HepG2 (cell line): ENCODE measurements at regions not wholly inside any gene's neighbourhood (a gene's known extent, or its start where the extent isn't known, plus 50 kb on each side); places are given as distances from the start of the nearest gene placed in this dataset.

ENCODE experiments used
- ATAC-seq: fragments of 200-7000 bp; cut with Tn5 transposase; 3 replicates; pipeline ENCODE4 v1.9.1; 2020; ENCODE audit warnings: mild to moderate bottlenecking, moderate library complexity
- BruUV-seq: library from RNA; stranded (reverse); fragments of 400-500 nt; replicated peaks from 2 replicates; lab custom pipeline; 2021; lab: Mats Ljungman, UMichigan
- CTCF ChIA-PET: fragments of 300-600 bp; formaldehyde crosslinking; extraction: SDS; loops from one replicate; lab custom pipeline; 2021; ENCODE audit warnings: low total read pairs, inconsistent platforms, low intra/inter-chr PET ratio; lab: Yijun Ruan, JAX
- POLR2A ChIA-PET: fragments of 350-600 bp; sonication (Branson Sonifier 250); formaldehyde crosslinking; loops from one replicate; lab custom pipeline; 2020; ENCODE audit warnings: antibody characterized with exemption, inconsistent platforms; lab: Yijun Ruan, JAX
- DNase-seq: peaks from one replicate; pipeline ENCODE4 v3.0.0-alpha.2; 2015; ENCODE audit warnings: low spot score
- FAIRE-seq: peaks from 3 replicates; lab custom pipeline; 2011; peaks lifted over from hg19 to GRCh38; lab: Jason Lieb, UNC
- H2AFZ ChIP-seq: one replicate; pipeline ENCODE4 v1.6.1; 2011; ENCODE audit warnings: low read length, inconsistent platforms
- H3K27ac ChIP-seq: fragments of 300-600 bp; 3 replicates; pipeline ENCODE4 v1.8.0; 2011; ENCODE audit warnings: mixed run types, mild to moderate bottlenecking, mixed read lengths, low read length, inconsistent platforms; ENCODE audit not compliant: insufficient read depth; ENCODE audit errors: extremely low read length
- H3K27me3 ChIP-seq, 2 experiments: fragments of 200-600 bp in 1 of 2; 2 replicates in 1 of 2; 3 replicates in 1 of 2; pipeline versions ENCODE4 v1.6.0 to v1.8.0; 2011; ENCODE audit warnings: low read length in 2 of 2, mild to moderate bottlenecking in 2 of 2, moderate library complexity in 2 of 2, inconsistent platforms in 1 of 2; ENCODE audit not compliant: insufficient read depth in 2 of 2, control insufficient read depth in 1 of 2
- H3K36me3 ChIP-seq, 2 experiments: fragments of 200-600 bp in 1 of 2; replicated peaks in 1 of 2; 2 replicates in 1 of 2; 3 replicates in 1 of 2; pipeline versions ENCODE4 v1.5.1 to v1.8.0; 2011; ENCODE audit warnings: low read length in 2 of 2, inconsistent platforms in 1 of 2; ENCODE audit not compliant: insufficient read depth in 2 of 2, control insufficient read depth in 1 of 2
- H3K4me1 ChIP-seq: 2 replicates; pipeline ENCODE4 v1.5.1; 2012; ENCODE audit warnings: low read length, inconsistent platforms; ENCODE audit not compliant: insufficient read depth
- H3K4me2 ChIP-seq: 2 replicates; pipeline ENCODE4 v1.6.0; 2011; ENCODE audit warnings: low read depth, low read length, inconsistent platforms
- H3K4me3 ChIP-seq, 3 experiments: fragments of 200-600 bp in 1 of 3; sonication (generic), shearing (Covaris generic) in 1 of 3; replicated peaks in 1 of 3; 2 replicates each; pipeline ENCODE4 v1.5.1; 2011 to 2016; ENCODE audit warnings: low read length in 3 of 3, inconsistent platforms in 2 of 3, low read depth in 2 of 3, mild to moderate bottlenecking in 2 of 3, control low read depth in 1 of 3, mixed read lengths in 1 of 3; ENCODE audit not compliant: insufficient read depth in 1 of 3
- H3K79me2 ChIP-seq: one replicate; pipeline ENCODE4 v1.6.1; 2011; ENCODE audit warnings: low read length, inconsistent platforms; ENCODE audit not compliant: insufficient read depth
- H3K9ac ChIP-seq: 2 replicates; pipeline ENCODE4 v1.6.0; 2011; ENCODE audit warnings: mild to moderate bottlenecking, low read depth, low read length, inconsistent platforms; ENCODE audit not compliant: insufficient read depth
- H3K9me3 ChIP-seq: 2 replicates; pipeline ENCODE4 v1.5.1; 2012; ENCODE audit warnings: mild to moderate bottlenecking, low read length
- H4K20me1 ChIP-seq: 2 replicates; pipeline ENCODE4 v1.6.0; 2011; ENCODE audit warnings: inconsistent platforms, mild to moderate bottlenecking, low read length, moderate library complexity; ENCODE audit not compliant: insufficient read depth
- ATF7 ChIP-seq, 2 experiments: fragments of 450-650 bp in 1 of 2; sonication (generic) in 1 of 2; formaldehyde crosslinking in 1 of 2; IDR thresholded peaks; 2 replicates each; pipeline versions ENCODE4 v1.4.0 to v1.6.1; 2016 to 2020; ENCODE audit warnings: antibody characterized with exemption in 1 of 2, mild to moderate bottlenecking in 1 of 2, missing genetic modification reagents in 1 of 2
- CENPX ChIP-seq: sonication (generic); formaldehyde crosslinking; IDR thresholded peaks from 2 replicates; pipeline ENCODE4 v1.9.0; 2021; ENCODE audit warnings: mild to moderate bottlenecking, missing genetic modification reagents, moderate library complexity
- ELF1 ChIP-seq: sonication (generic); formaldehyde crosslinking; IDR thresholded peaks from 2 replicates; pipeline ENCODE4 v1.4.0; 2020; ENCODE audit warnings: missing genetic modification reagents
- HOXA9 ChIP-seq: sonication (generic); formaldehyde crosslinking; IDR thresholded peaks from 2 replicates; pipeline ENCODE4 v1.8.1; 2022; ENCODE audit warnings: missing genetic modification reagents, mild to moderate bottlenecking, moderate library complexity, borderline replicate concordance
- RBM39 ChIP-seq: fragments of 200-400 bp; formaldehyde crosslinking; IDR thresholded peaks from one replicate; pipeline ENCODE4 v1.6.1; 2018; ENCODE audit warnings: antibody characterized with exemption, mild to moderate bottlenecking, low read depth, low read length; ENCODE audit not compliant: poor library complexity, severe bottlenecking
- RNF219 ChIP-seq: sonication (generic); formaldehyde crosslinking; IDR thresholded peaks from 2 replicates; pipeline ENCODE4 v1.5.0; 2020; ENCODE audit warnings: mild to moderate bottlenecking, missing genetic modification reagents
- ZBTB33 ChIP-seq: sonication (generic); formaldehyde crosslinking; IDR thresholded peaks from 2 replicates; pipeline ENCODE4 v1.4.0; 2020; ENCODE audit warnings: missing genetic modification reagents
- ZNF549 ChIP-seq: sonication (generic); formaldehyde crosslinking; IDR thresholded peaks from 2 replicates; pipeline ENCODE4 v1.5.0; 2020; ENCODE audit warnings: missing genetic modification reagents
- ZNF615 ChIP-seq: sonication (generic); formaldehyde crosslinking; IDR thresholded peaks from 2 replicates; pipeline ENCODE4 v1.5.0; 2020; ENCODE audit warnings: mild to moderate bottlenecking, missing genetic modification reagents, borderline replicate concordance
- WGBS: methylation state at CpG from one replicate; pipeline ENCODE4 v1.1.6; 2017; ENCODE audit warnings: low lambda C conversion rate; 5-methylcytosine and 5-hydroxymethylcytosine counted together
- in situ Hi-C: cut with HindIII; loops from 2 replicates; pipeline ENCODE4 v1.10.0; 2017; ENCODE audit warnings: low pct_unique_long_range_greater_than_20kb; ENCODE audit not compliant: extremely low pct_ligation_motif_present
- intact Hi-C: fragments of 100-400 bp; cut with micrococcal nuclease; formaldehyde crosslinking; loops from one replicate; pipeline ENCODE4 v1.10.0; 2022; ENCODE audit not compliant: unreplicated experiment

GRCh38 chr4:11074581-11075241, 354.0 kb downstream of the HS3ST1 start (continued):
- no peak for TF ChIP-seq HOXA9 (CRISPR knock-in tag)
- no peak for TF ChIP-seq ZNF549 (CRISPR knock-in tag)

GRCh38 chr4:11073621-11074051, 355.1 kb downstream of the HS3ST1 start:
- Histone ChIP-seq H4K20me1 (no peaks in the 10 kb centered on the region), H3K9me3 (no peaks in the 10 kb centered on the region), H3K36me3 (no peaks in the 10 kb centered on the region), H3K4me3 (no peak overlapping the region), H3K27me3 (no peaks in the 10 kb centered on the region), H3K27ac (no peak overlapping the region), H2AFZ (no peak overlapping the region), H3K4me2 (no peak overlapping the region), H3K79me2 (no peaks in the 10 kb centered on the region), H3K9ac (no peak overlapping the region), H3K4me1 (no peaks in the 10 kb centered on the region)
- POLR2A ChIA-PET, result no interaction called here
- BruUV-seq, result no TSS peak
- DNase-seq (no peak), ATAC-seq (no peak), FAIRE-seq (no peak)
- in situ Hi-C loops (no loop called here), intact Hi-C loops (no loop called here)
- CTCF ChIA-PET, result no interaction called here
- TF ChIP-seq ELF1 (CRISPR knock-in tag) (no peak), CENPX (CRISPR knock-in tag) (no peak), ZBTB33 (CRISPR knock-in tag) (no peak), RNF219 (CRISPR knock-in tag) (no peak), RBM39 (no peak), ATF7 (IDR thresholded peaks at IDR 0.05) (peak; percentile 59), ATF7 (CRISPR knock-in tag; IDR thresholded peaks at IDR 0.05) (no peak), ZNF615 (no peak)
- WGBS, result 75% methylated on average over 4 of the region's 6 CpGs
